ENCODE measurements at regions not wholly inside any gene's neighbourhood (a gene's known extent, or its start where the extent isn't known, plus 50 kb on each side); places are given as distances from the start of the nearest gene placed in this dataset.

- no peaks in the 10 kb centered on the region for H3K27me3 ChIP-seq (ENCODE audit: control insufficient read depth in 3 of 3, insufficient read depth in 3 of 3, low read depth in 1 of 3, low read length in 3 of 3)
- no peak overlapping the region for H3K4me3 ChIP-seq (ENCODE audit: low read length in 2 of 2)
- no peak overlapping the region for H3K18ac ChIP-seq (ENCODE audit: low read length)
- no CpG with 5 or more reads among the region's 1 CpG for WGBS, 2 donors (ENCODE audit: extremely low coverage in 2 of 2, insufficient read length in 2 of 2, insufficient replicate concordance in 1 of 2)
- no peaks in the 10 kb centered on the region for H3K36me3 ChIP-seq (replicated peaks in 1 of 2; ENCODE audit: control insufficient read depth in 2 of 2, insufficient read depth in 2 of 2, low read length in 2 of 2)
- H2AK5ac ChIP-seq (ENCODE audit: low read depth, low read length), result no peak overlapping the region
- H2AFZ ChIP-seq (ENCODE audit: low read length), result no peak overlapping the region
- H3K23ac ChIP-seq (ENCODE audit: low read depth, low read length, poor library complexity), result no peak overlapping the region
- no peak overlapping the region for H2BK120ac ChIP-seq (ENCODE audit: low read depth, low read length)
- no peak overlapping the region for H2BK12ac ChIP-seq (ENCODE audit: low read length)
- DNase-seq (ENCODE audit: low spot score), result no peak
- H2BK15ac ChIP-seq (ENCODE audit: low read length), result no peak overlapping the region
- H2BK5ac ChIP-seq (ENCODE audit: low read length), result no peak overlapping the region
- H3K4me2 ChIP-seq (ENCODE audit: insufficient read depth, low read length, poor library complexity, severe bottlenecking), result no peak overlapping the region
- no peak overlapping the region for H3K9ac ChIP-seq (ENCODE audit: low read depth, low read length, poor library complexity)
- H3K4me1 ChIP-seq (ENCODE audit: control insufficient read depth in 2 of 2, insufficient read depth in 1 of 2, low read depth in 1 of 2, low read length in 2 of 2), result no peaks in the 10 kb centered on the region
- no peak overlapping the region for H3K4ac ChIP-seq (ENCODE audit: low read length)
- no peak overlapping the region for H3K14ac ChIP-seq (ENCODE audit: low read length)
- no peak overlapping the region for H3K27ac ChIP-seq (replicated peaks; ENCODE audit: low read length)
- no peaks in the 10 kb centered on the region for H3K79me1 ChIP-seq (ENCODE audit: low read depth, low read length)
- no peak overlapping the region for H4K8ac ChIP-seq (ENCODE audit: low read depth, low read length)
- H3K9me3 ChIP-seq (replicated peaks in 1 of 2; ENCODE audit: control insufficient read depth in 2 of 2, insufficient read depth in 1 of 2, low read depth in 1 of 2, low read length in 2 of 2), result no peaks in the 10 kb centered on the region
- no peak overlapping the region for H4K91ac ChIP-seq (ENCODE audit: low read depth, low read length, poor library complexity)
Observed at GRCh38 chr13:93172109-93172508, 54.5 kb upstream of the GPC6 start.

DNA sequence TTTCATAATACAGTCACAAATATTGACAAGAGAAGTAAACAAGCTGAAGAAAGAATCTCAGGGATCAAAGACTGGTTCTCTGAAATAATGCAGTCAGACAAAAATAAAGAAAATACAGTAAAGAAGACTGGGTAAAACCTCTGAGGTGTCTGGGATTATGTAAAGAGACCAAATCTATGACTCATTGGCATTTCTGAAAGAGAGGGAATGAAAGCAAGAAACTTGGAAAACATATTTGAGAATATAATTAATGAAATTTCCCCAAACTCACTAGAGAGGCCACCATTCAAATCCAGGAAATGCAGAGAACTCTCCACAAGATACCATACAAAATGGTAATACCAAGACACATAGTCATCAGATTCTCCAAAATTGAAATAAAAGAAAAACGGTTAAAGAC, 53.0 kb upstream of the GPC6 start:
- H2AFZ ChIP-seq (ENCODE audit: low read length), result no peak overlapping the region
- H3K9ac ChIP-seq (ENCODE audit: low read depth, low read length, poor library complexity), result no peak overlapping the region
- H3K9me3 ChIP-seq (replicated peaks in 1 of 2; ENCODE audit: control insufficient read depth in 2 of 2, insufficient read depth in 1 of 2, low read depth in 1 of 2, low read length in 2 of 2), result no peaks in the 10 kb centered on the region
- no peaks in the 10 kb centered on the region for H3K27me3 ChIP-seq (ENCODE audit: control insufficient read depth in 3 of 3, insufficient read depth in 3 of 3, low read depth in 1 of 3, low read length in 3 of 3)
- no peak overlapping the region for H2BK15ac ChIP-seq (ENCODE audit: low read length)
- H4K8ac ChIP-seq (ENCODE audit: low read depth, low read length), result no peak overlapping the region
- no peak overlapping the region for H3K4me3 ChIP-seq (ENCODE audit: low read length in 2 of 2)
- no peak for DNase-seq (ENCODE audit: low spot score)
- no peak overlapping the region for H3K4ac ChIP-seq (ENCODE audit: low read length)
- no peak overlapping the region for H3K23ac ChIP-seq (ENCODE audit: low read depth, low read length, poor library complexity)
- H3K18ac ChIP-seq (ENCODE audit: low read length), result no peak overlapping the region
- no peak overlapping the region for H2BK5ac ChIP-seq (ENCODE audit: low read length)
- H3K27ac ChIP-seq (replicated peaks; ENCODE audit: low read length), result no peak overlapping the region
- H3K4me2 ChIP-seq (ENCODE audit: insufficient read depth, low read length, poor library complexity, severe bottlenecking), result no peak overlapping the region
- no peak overlapping the region for H4K91ac ChIP-seq (ENCODE audit: low read depth, low read length, poor library complexity)
- H2BK12ac ChIP-seq (ENCODE audit: low read length), result no peak overlapping the region
- H3K14ac ChIP-seq (ENCODE audit: low read length), result no peak overlapping the region
- H2AK5ac ChIP-seq (ENCODE audit: low read depth, low read length), result no peak overlapping the region
- WGBS, 2 donors (ENCODE audit: extremely low coverage in 2 of 2, insufficient read length in 2 of 2, insufficient replicate concordance in 1 of 2), result no CpG with 5 or more reads among the region's 1 CpG
- no peak overlapping the region for H2BK120ac ChIP-seq (ENCODE audit: low read depth, low read length)
- H3K79me1 ChIP-seq (ENCODE audit: low read depth, low read length), result no peaks in the 10 kb centered on the region
- no peaks in the 10 kb centered on the region for H3K4me1 ChIP-seq (ENCODE audit: control insufficient read depth in 2 of 2, insufficient read depth in 1 of 2, low read depth in 1 of 2, low read length in 2 of 2)
- H3K36me3 ChIP-seq (replicated peaks in 1 of 2; ENCODE audit: control insufficient read depth in 2 of 2, insufficient read depth in 2 of 2, low read length in 2 of 2), result no peaks in the 10 kb centered on the region

- no peak overlapping the region for H2BK12ac ChIP-seq (ENCODE audit: low read length)
- H3K18ac ChIP-seq (ENCODE audit: low read length), result no peak overlapping the region
- H2BK15ac ChIP-seq (ENCODE audit: low read length), result no peak overlapping the region
- no peak overlapping the region for H2AFZ ChIP-seq (ENCODE audit: low read length)
- no peak overlapping the region for H4K91ac ChIP-seq (ENCODE audit: low read depth, low read length, poor library complexity)
- H3K4me2 ChIP-seq (ENCODE audit: insufficient read depth, low read length, poor library complexity, severe bottlenecking), result no peak overlapping the region
- no peak overlapping the region for H3K14ac ChIP-seq (ENCODE audit: low read length)
- no peaks in the 10 kb centered on the region for H3K36me3 ChIP-seq (replicated peaks in 1 of 2; ENCODE audit: control insufficient read depth in 2 of 2, insufficient read depth in 2 of 2, low read length in 2 of 2)
- no peaks in the 10 kb centered on the region for H3K27me3 ChIP-seq (ENCODE audit: control insufficient read depth in 3 of 3, insufficient read depth in 3 of 3, low read depth in 1 of 3, low read length in 3 of 3)
- no peak overlapping the region for H4K8ac ChIP-seq (ENCODE audit: low read depth, low read length)
- no peaks in the 10 kb centered on the region for H3K9me3 ChIP-seq (replicated peaks in 1 of 2; ENCODE audit: control insufficient read depth in 2 of 2, insufficient read depth in 1 of 2, low read depth in 1 of 2, low read length in 2 of 2)
- H3K4me3 ChIP-seq (ENCODE audit: low read length in 2 of 2), result no peak overlapping the region
- no peaks in the 10 kb centered on the region for H3K79me1 ChIP-seq (ENCODE audit: low read depth, low read length)
- no peak overlapping the region for H2AK5ac ChIP-seq (ENCODE audit: low read depth, low read length)
- no peaks in the 10 kb centered on the region for H3K4me1 ChIP-seq (ENCODE audit: control insufficient read depth in 2 of 2, insufficient read depth in 1 of 2, low read depth in 1 of 2, low read length in 2 of 2)
- H2BK5ac ChIP-seq (ENCODE audit: low read length), result no peak overlapping the region
- no peak for DNase-seq (ENCODE audit: low spot score)
- H3K27ac ChIP-seq (replicated peaks; ENCODE audit: low read length), result no peak overlapping the region
- H3K4ac ChIP-seq (ENCODE audit: low read length), result no peak overlapping the region
- no peak overlapping the region for H3K23ac ChIP-seq (ENCODE audit: low read depth, low read length, poor library complexity)
- H2BK120ac ChIP-seq (ENCODE audit: low read depth, low read length), result no peak overlapping the region
- WGBS, 2 donors (ENCODE audit: extremely low coverage in 2 of 2, insufficient read length in 2 of 2, insufficient replicate concordance in 1 of 2), result no CpG with 5 or more reads among the region's 3 CpGs
- no peak overlapping the region for H3K9ac ChIP-seq (ENCODE audit: low read depth, low read length, poor library complexity)
Observed at GRCh38 chr13:93174260-93174659, 52.3 kb upstream of the GPC6 start.

Measured in neuronal stem cell (in vitro differentiated cells).